GM12864 (cell line): ENCODE measurements at regions not wholly inside any gene's neighbourhood (a gene's known extent, or its start where the extent isn't known, plus 50 kb on each side); places are given as distances from the start of the nearest gene placed in this dataset.
A peak's percentile ranks its signal among the peaks of the same experiment; 100 is the strongest.

Experiments used
- DNase-seq: peaks from one replicate; pipeline ENCODE4 v3.0.0-alpha.2; 2011; ENCODE audit warnings: low read depth
- H3K4me3 ChIP-seq: 2 replicates; pipeline ENCODE4 v1.5.1; 2011; ENCODE audit warnings: mild to moderate bottlenecking, low read depth, low read length, control low read depth
- TF ChIP-seq, protein P1 (sequence below): IDR thresholded peaks from 2 replicates; pipeline ENCODE4 v1.5.1; 2011; ENCODE audit warnings: low read depth, mild to moderate bottlenecking, moderate library complexity, low read length, control low read depth, inconsistent platforms; ENCODE audit errors: missing control alignments

DNA sequence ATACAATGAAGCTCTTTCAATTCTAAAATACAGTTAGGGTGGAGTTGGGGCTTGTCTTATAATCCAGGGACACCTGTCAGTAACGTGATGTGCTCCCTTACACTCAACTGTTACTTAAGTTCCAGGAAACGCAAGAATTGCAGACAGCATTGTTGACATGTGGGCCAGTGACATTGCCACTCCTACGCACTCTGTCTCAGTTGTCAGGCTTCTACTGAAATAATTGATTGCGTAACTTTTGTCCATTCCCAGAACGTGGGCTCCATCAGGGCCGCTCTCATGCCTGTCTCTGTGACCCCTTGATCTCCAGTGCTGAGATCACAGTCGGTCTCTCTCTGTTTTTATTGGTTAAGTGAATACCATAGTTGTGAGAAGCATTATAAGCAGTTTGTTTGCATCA lies 487.8 kb downstream of the GALR1 start:
- no peak for DNase-seq
- H3K4me3 ChIP-seq: no peak overlapping the region
- TF ChIP-seq, protein P1, sequence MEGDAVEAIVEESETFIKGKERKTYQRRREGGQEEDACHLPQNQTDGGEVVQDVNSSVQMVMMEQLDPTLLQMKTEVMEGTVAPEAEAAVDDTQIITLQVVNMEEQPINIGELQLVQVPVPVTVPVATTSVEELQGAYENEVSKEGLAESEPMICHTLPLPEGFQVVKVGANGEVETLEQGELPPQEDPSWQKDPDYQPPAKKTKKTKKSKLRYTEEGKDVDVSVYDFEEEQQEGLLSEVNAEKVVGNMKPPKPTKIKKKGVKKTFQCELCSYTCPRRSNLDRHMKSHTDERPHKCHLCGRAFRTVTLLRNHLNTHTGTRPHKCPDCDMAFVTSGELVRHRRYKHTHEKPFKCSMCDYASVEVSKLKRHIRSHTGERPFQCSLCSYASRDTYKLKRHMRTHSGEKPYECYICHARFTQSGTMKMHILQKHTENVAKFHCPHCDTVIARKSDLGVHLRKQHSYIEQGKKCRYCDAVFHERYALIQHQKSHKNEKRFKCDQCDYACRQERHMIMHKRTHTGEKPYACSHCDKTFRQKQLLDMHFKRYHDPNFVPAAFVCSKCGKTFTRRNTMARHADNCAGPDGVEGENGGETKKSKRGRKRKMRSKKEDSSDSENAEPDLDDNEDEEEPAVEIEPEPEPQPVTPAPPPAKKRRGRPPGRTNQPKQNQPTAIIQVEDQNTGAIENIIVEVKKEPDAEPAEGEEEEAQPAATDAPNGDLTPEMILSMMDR: no peak

DNA sequence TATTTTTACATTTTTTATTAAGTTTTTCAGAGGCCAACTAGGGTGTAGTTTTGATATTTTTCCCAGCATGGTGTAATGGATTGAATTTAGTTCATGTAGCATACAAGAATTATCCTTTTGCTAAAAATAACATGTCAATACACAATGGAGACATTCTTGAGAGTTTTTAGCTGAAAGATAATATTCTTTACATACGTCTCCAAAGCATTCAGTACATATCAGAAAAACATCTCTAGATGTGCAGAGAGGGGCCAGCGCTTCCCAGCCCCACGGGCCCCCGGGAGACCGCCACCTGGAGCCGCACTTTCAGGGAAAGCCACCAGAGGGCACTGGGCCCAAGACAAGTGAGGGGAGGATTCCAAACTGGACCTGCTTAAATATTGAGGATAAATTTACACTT lies 499.4 kb downstream of the GALR1 start:
- DNase-seq: no peak

DNA sequence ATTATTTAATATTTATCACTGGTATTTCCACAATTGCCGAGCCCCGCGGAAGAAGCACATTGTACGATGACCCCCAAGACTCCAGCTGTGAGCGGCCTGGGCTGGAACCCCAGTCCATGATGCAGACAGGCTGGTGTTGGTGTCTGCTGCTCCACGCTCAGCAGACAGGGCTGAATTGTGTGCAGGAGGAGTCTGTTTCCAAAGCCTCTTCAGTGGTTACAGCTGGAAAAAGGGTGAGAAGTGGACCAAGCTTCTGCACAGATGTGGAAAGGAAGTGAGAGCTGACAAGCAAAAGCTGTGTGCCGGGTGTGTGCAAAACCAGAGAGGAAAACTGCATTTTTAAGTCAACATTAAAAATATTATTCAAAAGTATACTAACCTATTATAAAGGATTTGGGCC lies 500.4 kb downstream of the GALR1 start:
- TF ChIP-seq, protein P1: no peak
- no peak overlapping the region for H3K4me3 ChIP-seq
- no peak for DNase-seq

More for the DNA sequence above, 499.4 kb downstream of the GALR1 start:
- TF ChIP-seq, protein P1: peak; percentile 62
- no peak overlapping the region for H3K4me3 ChIP-seq

DNA sequence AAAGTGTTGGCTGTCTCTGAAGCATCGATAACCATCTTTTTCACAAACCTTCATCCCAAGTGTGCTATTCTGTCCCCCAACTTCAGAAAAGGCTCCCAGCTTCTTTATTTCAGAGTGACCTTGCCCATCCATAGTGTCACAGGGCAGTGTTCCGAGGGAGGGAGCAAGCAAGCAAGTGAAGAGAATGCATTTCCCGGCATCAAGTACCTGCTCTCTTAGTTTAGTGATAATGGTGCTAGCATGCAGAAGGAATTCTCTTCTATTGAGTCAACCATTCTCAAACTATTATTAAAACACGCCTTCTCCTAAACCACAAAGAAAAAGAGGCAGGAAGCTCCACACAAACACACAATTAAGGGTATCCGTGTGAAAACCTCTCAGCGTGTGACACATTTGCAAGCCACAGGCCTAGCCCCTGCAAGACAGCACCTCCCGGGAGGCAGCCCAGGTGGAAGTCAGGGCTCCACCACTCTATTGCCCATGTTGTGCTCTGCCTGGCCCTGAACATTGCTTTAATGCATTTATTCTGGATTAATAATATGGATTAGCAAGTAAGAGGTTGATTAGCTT lies 504.9 kb downstream of the GALR1 start:
- no peak overlapping the region for H3K4me3 ChIP-seq
- TF ChIP-seq, protein P1: no peak
- no peak for DNase-seq

DNA sequence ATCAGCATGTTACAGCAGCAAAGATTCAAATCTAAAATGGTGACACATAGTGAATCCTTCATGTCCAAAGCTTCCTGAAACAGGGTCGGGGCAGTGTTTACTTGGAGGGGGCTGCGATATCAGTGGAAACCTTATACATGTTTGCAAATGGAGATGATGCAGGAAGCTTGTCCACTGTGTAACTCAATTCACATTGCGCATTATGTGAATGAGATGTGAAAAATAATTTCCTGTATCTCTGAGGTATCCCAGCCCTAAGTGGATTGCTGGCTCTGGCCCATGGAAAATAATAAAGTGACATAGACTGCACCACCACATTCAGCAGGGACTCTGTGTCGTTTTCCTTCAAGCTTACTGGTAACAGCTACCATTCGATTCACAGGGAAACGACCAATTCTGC lies 505.5 kb downstream of the GALR1 start:
- TF ChIP-seq, protein P1: no peak
- H3K4me3 ChIP-seq: no peak overlapping the region
- no peak for DNase-seq

DNA sequence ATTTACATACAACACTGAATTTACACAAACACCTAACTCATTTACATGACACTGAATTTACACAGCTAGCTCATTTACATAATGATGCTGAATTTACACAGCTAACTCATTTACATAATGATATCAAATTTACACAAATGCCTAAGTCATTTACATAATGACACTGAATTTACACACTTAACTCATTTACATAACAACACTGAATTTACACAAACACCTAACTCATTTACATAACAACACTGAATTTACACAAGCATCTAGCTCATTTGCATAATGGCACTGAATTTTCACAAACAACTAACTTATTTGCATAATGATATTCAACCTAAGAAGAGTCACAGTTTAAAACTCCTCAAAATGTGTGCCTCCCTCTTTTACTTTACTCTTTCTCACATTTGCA lies 511.7 kb downstream of the GALR1 start:
- DNase-seq: no peak
- H3K4me3 ChIP-seq: no peak overlapping the region
- TF ChIP-seq, protein P1: no peak

DNA sequence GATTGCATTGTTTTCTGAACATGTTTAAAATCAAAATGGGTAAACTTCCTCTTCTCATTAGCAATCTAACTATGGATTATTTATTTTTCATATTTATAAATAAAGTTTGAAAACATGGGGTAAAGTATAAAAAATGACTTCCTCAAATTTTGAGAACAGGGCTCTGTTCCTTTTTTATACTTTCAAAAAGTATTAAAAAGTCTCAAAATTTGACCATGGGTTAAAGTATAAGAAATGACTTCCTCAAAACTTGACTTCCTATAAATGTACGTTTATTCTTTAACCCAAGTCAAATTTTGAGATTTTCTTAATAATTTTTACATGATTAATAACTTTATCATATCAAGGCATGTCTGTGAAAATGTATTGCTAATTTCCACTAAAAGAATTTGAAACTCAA lies 512.4 kb downstream of the GALR1 start:
- no peak overlapping the region for H3K4me3 ChIP-seq
- TF ChIP-seq, protein P1: no peak
- DNase-seq: no peak
